ENCODE measurements at regions not wholly inside any gene's neighbourhood (a gene's known extent, or its start where the extent isn't known, plus 50 kb on each side); places are given as distances from the start of the nearest gene placed in this dataset.

GRCh38 chr2:8289111-8289510 lies 392.7 kb upstream of the ID2 start:
- Histone ChIP-seq H3K4me3 (no peak overlapping the region), H3K9me3 (no peaks in the 10 kb centered on the region), H3K27ac (no peak overlapping the region), H3K36me3 (no peaks in the 10 kb centered on the region), H3K27me3 (replicated peaks; ENCODE audit: insufficient read depth) (no peaks in the 10 kb centered on the region), H3K4me1 (ENCODE audit: control insufficient read depth in 1 of 2, low read depth in 2 of 2) (no peaks in the 10 kb centered on the region)
- DNase-seq (ENCODE audit: low spot score), result no peak
- ATAC-seq (ENCODE audit: insufficient number of reproducible peaks, low FRiP score, low read depth), result no peak
- no peak for TF ChIP-seq CTCF (IDR thresholded peaks at IDR 0.05)

- Histone ChIP-seq H3K27me3 (replicated peaks; ENCODE audit: insufficient read depth) (no peaks in the 10 kb centered on the region), H3K36me3 (no peaks in the 10 kb centered on the region), H3K9me3 (no peaks in the 10 kb centered on the region), H3K4me1 (ENCODE audit: control insufficient read depth in 1 of 2, low read depth in 2 of 2) (no peaks in the 10 kb centered on the region), H3K4me3 (no peak overlapping the region), H3K27ac (no peak overlapping the region)
- ATAC-seq (ENCODE audit: insufficient number of reproducible peaks, low FRiP score, low read depth) (no peak), DNase-seq (ENCODE audit: low spot score) (no peak)
- TF ChIP-seq CTCF (IDR thresholded peaks at IDR 0.05), result no peak
These were observed 391.0 kb upstream of the ID2 start for GRCh38 chr2:8290771-8291352.

DNA sequence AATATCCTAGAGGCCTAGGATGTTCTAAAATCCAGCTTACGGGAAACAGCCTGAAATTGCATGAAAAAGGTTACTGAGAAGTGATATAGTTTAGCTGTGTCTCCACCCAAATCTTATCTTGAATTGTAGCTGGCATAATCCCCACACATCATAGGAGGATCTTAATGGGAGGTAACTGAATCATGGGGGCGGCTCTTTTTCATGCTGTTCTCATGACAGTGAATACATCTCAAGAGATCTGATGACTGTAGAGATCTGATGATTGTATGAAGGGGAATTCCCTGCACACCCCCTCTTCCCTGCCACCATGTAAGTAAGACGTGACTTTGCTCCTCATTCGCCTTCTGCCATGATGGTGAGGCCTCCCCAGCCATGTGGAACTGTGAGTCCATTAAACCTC lies 385.6 kb upstream of the ID2 start:
- H3K36me3 ChIP-seq, result no peaks in the 10 kb centered on the region
- no peak for ATAC-seq (ENCODE audit: insufficient number of reproducible peaks, low FRiP score, low read depth)
- no peak overlapping the region for H3K4me3 ChIP-seq
- no peak for TF ChIP-seq CTCF (IDR thresholded peaks at IDR 0.05)
- no peaks in the 10 kb centered on the region for H3K9me3 ChIP-seq
- no peak overlapping the region for H3K27ac ChIP-seq
- H3K4me1 ChIP-seq (ENCODE audit: control insufficient read depth in 1 of 2, low read depth in 2 of 2), result peaks cover 0 to 2% of the 10 kb centered on the region in 2 donors
- no peaks in the 10 kb centered on the region for H3K27me3 ChIP-seq (replicated peaks; ENCODE audit: insufficient read depth)
- no peak for DNase-seq (ENCODE audit: low spot score)

GRCh38 chr2:8297376-8298231 lies 384.3 kb upstream of the ID2 start:
- H3K36me3 ChIP-seq, result no peaks in the 10 kb centered on the region
- ATAC-seq (ENCODE audit: insufficient number of reproducible peaks, low FRiP score, low read depth) (no peak), DNase-seq (ENCODE audit: low spot score) (no peak)
- H3K4me3 ChIP-seq, result no peak overlapping the region
- no peaks in the 10 kb centered on the region for H3K9me3 ChIP-seq
- H3K4me1 ChIP-seq (ENCODE audit: control insufficient read depth in 1 of 2, low read depth in 2 of 2), result peaks cover 0 to 14% of the 10 kb centered on the region in 2 donors
- no peak overlapping the region for H3K27ac ChIP-seq
- no peaks in the 10 kb centered on the region for H3K27me3 ChIP-seq (replicated peaks; ENCODE audit: insufficient read depth)
- no peak for TF ChIP-seq CTCF (IDR thresholded peaks at IDR 0.05)

DNA sequence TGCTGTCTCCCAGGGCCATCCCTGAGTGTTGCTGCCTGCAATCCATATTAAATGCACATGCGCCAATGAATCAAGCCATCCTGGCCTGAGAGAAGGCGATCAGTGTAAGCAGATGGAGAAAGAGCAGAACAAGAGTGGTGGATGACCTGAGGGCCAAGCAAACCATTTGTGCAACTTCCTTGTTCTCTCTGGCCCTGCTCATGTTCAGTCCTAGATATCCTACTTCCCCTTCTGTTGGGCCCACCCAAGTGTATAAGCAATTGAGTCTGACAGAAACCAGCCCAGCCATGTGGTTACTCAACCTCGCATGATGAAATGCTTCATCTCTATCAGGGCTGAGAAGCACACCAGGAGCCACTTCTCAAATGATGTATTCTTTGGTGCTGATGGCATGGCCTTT lies 383.1 kb upstream of the ID2 start:
- H3K4me3 ChIP-seq, result no peak overlapping the region
- H3K27ac ChIP-seq, result no peak overlapping the region
- ATAC-seq (ENCODE audit: insufficient number of reproducible peaks, low FRiP score, low read depth) (peak; percentile 9), DNase-seq (ENCODE audit: low spot score) (no peak)
- H3K36me3 ChIP-seq, result no peaks in the 10 kb centered on the region
- peaks cover 0 to 17% of the 10 kb centered on the region in 2 donors for H3K4me1 ChIP-seq (ENCODE audit: control insufficient read depth in 1 of 2, low read depth in 2 of 2)
- no peaks in the 10 kb centered on the region for H3K9me3 ChIP-seq
- H3K27me3 ChIP-seq (replicated peaks; ENCODE audit: insufficient read depth), result no peaks in the 10 kb centered on the region
- TF ChIP-seq CTCF (IDR thresholded peaks at IDR 0.05), result no peak

Data from thoracic aorta (tissue), 2 donors.